ENCODE measurements at regions not wholly inside any gene's neighbourhood (a gene's known extent, or its start where the extent isn't known, plus 50 kb on each side); places are given as distances from the start of the nearest gene placed in this dataset.
A peak's percentile ranks its signal among the peaks of the same experiment; 100 is the strongest.

DNA sequence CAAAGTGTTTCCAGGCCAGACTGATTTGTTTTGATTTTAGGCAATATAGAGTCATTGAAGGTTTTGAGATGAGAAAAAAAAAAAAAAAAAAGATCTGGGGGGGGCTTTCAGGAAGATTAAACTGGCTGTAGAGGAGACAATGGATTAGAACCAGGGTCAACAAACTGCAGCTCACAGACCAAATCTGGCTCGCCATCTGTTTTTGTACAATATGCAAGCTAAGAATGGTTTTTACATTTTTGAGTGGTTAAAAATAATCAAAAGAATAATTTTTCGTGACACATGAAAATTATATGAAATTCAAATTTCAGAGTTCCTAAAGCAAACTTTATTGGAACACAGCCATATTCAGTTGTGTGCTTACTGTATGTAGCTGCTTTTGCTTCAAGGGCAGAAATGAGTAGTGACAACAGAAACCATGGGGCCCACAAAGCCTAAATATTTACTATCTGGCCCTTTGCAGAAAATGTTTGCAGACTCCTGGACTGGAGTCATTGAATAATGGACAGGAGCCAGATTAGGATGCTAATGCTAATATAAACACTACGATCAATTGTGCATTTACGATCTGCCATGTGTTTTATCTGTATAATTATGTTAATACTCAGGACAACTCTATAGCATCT, 375.7 kb upstream of the DAB1 start:
- H3K27me3 ChIP-seq (replicated peaks; ENCODE audit: insufficient read depth), result no peaks in the 10 kb centered on the region
- H3K4me2 ChIP-seq (ENCODE audit: unreplicated experiment), result no peak overlapping the region
- no peak overlapping the region for H3K9ac ChIP-seq
- no peak overlapping the region for H3K27ac ChIP-seq
- H3K4me1 ChIP-seq (ENCODE audit: insufficient read depth), result no peaks in the 10 kb centered on the region
- no peak overlapping the region for H2AFZ ChIP-seq
- 17 to 20% methylated on average over 4 of the region's 4 CpGs for WGBS, 2 experiments (ENCODE audit: low coverage in 1 of 2, low lambda C conversion rate in 2 of 2, missing lambda C conversion rate in 2 of 2)
- no peak for DNase-seq
- no peaks in the 10 kb centered on the region for H3K79me2 ChIP-seq (ENCODE audit: insufficient read depth)
- H4K20me1 ChIP-seq (ENCODE audit: insufficient read depth), result no peaks in the 10 kb centered on the region
- H3K9me3 ChIP-seq (ENCODE audit: low read depth), result no peaks in the 10 kb centered on the region
- H3K36me3 ChIP-seq (ENCODE audit: low read depth), result no peaks in the 10 kb centered on the region
- in situ Hi-C loops (cut with MboI), result no loop called here
- no peak for TF ChIP-seq EZH2 (IDR thresholded peaks at IDR 0.05; ENCODE audit: insufficient read depth, poor library complexity, severe bottlenecking)
- no peak overlapping the region for H3K4me3 ChIP-seq
- no peaks in the 10 kb centered on the region for H3F3A ChIP-seq (ENCODE audit: insufficient read depth)
- no peaks in the 10 kb centered on the region for H3K9me2 ChIP-seq (ENCODE audit: insufficient read depth)

DNA sequence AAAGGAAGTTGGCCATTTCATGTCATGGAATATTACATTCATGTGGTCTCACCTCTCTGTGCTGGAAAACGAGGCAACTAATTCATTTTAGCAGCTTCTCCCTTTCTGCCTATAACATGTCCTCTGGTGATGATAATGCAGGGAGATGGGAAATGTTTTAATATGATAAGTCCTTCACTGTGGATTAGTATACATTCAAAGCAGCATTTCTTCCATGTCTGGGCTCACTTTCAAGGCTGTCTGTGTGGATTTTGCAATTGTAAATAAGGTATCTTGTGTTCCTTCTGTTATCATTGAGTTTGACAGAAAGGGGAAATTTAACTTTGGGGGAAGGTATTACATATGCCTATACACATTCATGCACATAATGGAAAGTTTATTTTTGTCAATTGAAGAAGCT, 374.7 kb upstream of the DAB1 start:
- Histone ChIP-seq H3K9me2 (ENCODE audit: insufficient read depth) (no peaks in the 10 kb centered on the region), H3K4me1 (ENCODE audit: insufficient read depth) (no peaks in the 10 kb centered on the region), H3K9me3 (ENCODE audit: low read depth) (no peaks in the 10 kb centered on the region), H3F3A (ENCODE audit: insufficient read depth) (no peaks in the 10 kb centered on the region), H3K4me2 (ENCODE audit: unreplicated experiment) (no peak overlapping the region), H4K20me1 (ENCODE audit: insufficient read depth) (no peaks in the 10 kb centered on the region), H3K27ac (no peak overlapping the region), H2AFZ (no peak overlapping the region), H3K36me3 (ENCODE audit: low read depth) (no peaks in the 10 kb centered on the region), H3K9ac (no peak overlapping the region), H3K79me2 (ENCODE audit: insufficient read depth) (no peaks in the 10 kb centered on the region), H3K4me3 (no peak overlapping the region), H3K27me3 (replicated peaks; ENCODE audit: insufficient read depth) (no peaks in the 10 kb centered on the region)
- TF ChIP-seq EZH2 (IDR thresholded peaks at IDR 0.05; ENCODE audit: insufficient read depth, poor library complexity, severe bottlenecking) (no peak), EZH2phosphoT487 (IDR thresholded peaks at IDR 0.05; ENCODE audit: insufficient read depth, low read depth) (no peak)
- in situ Hi-C loops (cut with MboI), result no loop called here
- WGBS, 2 experiments (ENCODE audit: low coverage in 1 of 2, low lambda C conversion rate in 2 of 2, missing lambda C conversion rate in 2 of 2), result 0 to 2% methylated on average over 1 of the region's 1 CpG
- no peak for DNase-seq

DNA sequence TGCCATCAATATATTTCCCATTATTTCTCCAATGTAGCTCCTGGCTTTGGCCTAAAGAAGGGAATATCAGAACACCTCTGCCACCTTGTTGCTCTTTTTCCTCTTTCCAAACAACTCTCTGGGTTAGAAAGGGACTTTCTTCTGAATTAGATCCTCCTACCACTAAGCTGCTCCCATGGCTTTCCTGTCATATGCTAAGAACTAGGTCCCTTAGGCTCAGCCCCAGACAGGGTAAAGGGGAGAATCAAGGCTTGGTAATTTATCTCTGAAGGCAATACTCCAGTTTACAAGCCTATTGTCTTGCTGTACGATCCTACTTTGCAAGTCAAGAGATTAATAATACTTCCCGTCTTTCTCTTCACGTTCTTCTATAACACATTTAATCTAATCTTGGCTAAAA, 373.2 kb upstream of the DAB1 start:
- in situ Hi-C loops (cut with MboI), result no loop called here
- Histone ChIP-seq H3K9me2 (ENCODE audit: insufficient read depth) (no peaks in the 10 kb centered on the region), H3K9ac (no peak overlapping the region), H3K4me3 (no peak overlapping the region), H4K20me1 (ENCODE audit: insufficient read depth) (no peaks in the 10 kb centered on the region), H3F3A (ENCODE audit: insufficient read depth) (no peaks in the 10 kb centered on the region), H3K36me3 (ENCODE audit: low read depth) (no peaks in the 10 kb centered on the region), H3K9me3 (ENCODE audit: low read depth) (no peaks in the 10 kb centered on the region), H2AFZ (no peak overlapping the region), H3K27me3 (replicated peaks; ENCODE audit: insufficient read depth) (no peaks in the 10 kb centered on the region), H3K27ac (no peak overlapping the region), H3K4me1 (ENCODE audit: insufficient read depth) (no peaks in the 10 kb centered on the region), H3K4me2 (ENCODE audit: unreplicated experiment) (no peak overlapping the region), H3K79me2 (ENCODE audit: insufficient read depth) (no peaks in the 10 kb centered on the region)
- no peak for DNase-seq
- 12 to 15% methylated on average over 3 of the region's 3 CpGs for WGBS, 2 experiments (ENCODE audit: low coverage in 1 of 2, low lambda C conversion rate in 2 of 2, missing lambda C conversion rate in 2 of 2)
- TF ChIP-seq EZH2phosphoT487 (IDR thresholded peaks at IDR 0.05; ENCODE audit: insufficient read depth, low read depth) (no peak), EZH2 (IDR thresholded peaks at IDR 0.05; ENCODE audit: insufficient read depth, poor library complexity, severe bottlenecking) (no peak)

DNA sequence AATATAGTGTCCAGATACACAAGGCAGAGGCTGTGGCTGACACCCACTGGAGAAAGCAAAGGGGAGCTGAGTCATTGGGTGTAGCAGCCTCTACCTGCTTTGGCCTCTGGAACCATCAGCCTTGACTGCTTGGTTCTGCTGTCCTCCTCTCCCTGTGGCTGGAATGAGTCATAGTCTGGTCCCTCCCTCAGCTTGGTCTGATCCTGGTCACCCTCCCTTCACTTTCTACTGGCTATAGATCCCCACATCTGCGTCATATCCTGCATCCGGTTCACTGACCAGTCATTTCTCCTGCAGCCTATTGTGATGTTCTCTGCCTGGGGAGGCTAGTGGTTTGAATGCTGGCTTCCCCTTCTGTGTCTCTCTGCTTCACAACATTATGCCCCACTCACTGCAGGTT, 372.8 kb upstream of the DAB1 start:
- Histone ChIP-seq H3K4me1 (ENCODE audit: insufficient read depth) (no peaks in the 10 kb centered on the region), H3K79me2 (ENCODE audit: insufficient read depth) (no peaks in the 10 kb centered on the region), H3K4me2 (ENCODE audit: unreplicated experiment) (no peak overlapping the region), H3K9me3 (ENCODE audit: low read depth) (no peaks in the 10 kb centered on the region), H2AFZ (no peak overlapping the region), H3K27me3 (replicated peaks; ENCODE audit: insufficient read depth) (no peaks in the 10 kb centered on the region), H3K9me2 (ENCODE audit: insufficient read depth) (no peaks in the 10 kb centered on the region), H3K4me3 (no peak overlapping the region), H4K20me1 (ENCODE audit: insufficient read depth) (no peaks in the 10 kb centered on the region), H3K27ac (no peak overlapping the region), H3K9ac (no peak overlapping the region), H3F3A (ENCODE audit: insufficient read depth) (no peaks in the 10 kb centered on the region), H3K36me3 (ENCODE audit: low read depth) (no peaks in the 10 kb centered on the region)
- 53 to 56% methylated on average over 2 of the region's 2 CpGs for WGBS, 2 experiments (ENCODE audit: low coverage in 1 of 2, low lambda C conversion rate in 2 of 2, missing lambda C conversion rate in 2 of 2)
- in situ Hi-C loops (cut with MboI), result no loop called here
- no peak for TF ChIP-seq EZH2phosphoT487 (IDR thresholded peaks at IDR 0.05; ENCODE audit: insufficient read depth, low read depth)
- TF ChIP-seq EZH2 (IDR thresholded peaks at IDR 0.05; ENCODE audit: insufficient read depth, poor library complexity, severe bottlenecking), result no peak
- peak; percentile 12 for DNase-seq

DNA sequence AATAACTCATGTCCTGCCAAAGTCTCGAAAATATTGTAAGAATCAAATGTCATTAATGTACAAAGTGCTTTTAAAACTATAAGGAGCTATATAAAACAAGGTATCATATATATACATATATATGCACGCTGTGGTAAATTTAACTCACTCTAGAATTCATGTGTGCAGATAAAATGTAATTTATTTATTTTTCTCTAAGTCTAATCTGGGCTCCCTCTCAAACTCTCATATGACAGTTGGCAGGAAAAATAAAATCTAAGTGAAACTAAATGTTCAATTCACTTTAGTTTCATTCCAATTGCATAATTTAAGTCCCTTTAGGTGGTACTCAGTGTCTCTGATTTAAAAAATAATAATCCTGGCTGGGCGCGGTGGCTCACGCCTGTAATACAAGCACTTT, 372.0 kb upstream of the DAB1 start:
- no peaks in the 10 kb centered on the region for H3K9me2 ChIP-seq (ENCODE audit: insufficient read depth)
- in situ Hi-C loops (cut with MboI), result no loop called here
- no peak overlapping the region for H3K4me3 ChIP-seq
- no peaks in the 10 kb centered on the region for H3F3A ChIP-seq (ENCODE audit: insufficient read depth)
- no peaks in the 10 kb centered on the region for H3K4me1 ChIP-seq (ENCODE audit: insufficient read depth)
- H3K27me3 ChIP-seq (replicated peaks; ENCODE audit: insufficient read depth), result no peaks in the 10 kb centered on the region
- no peak overlapping the region for H2AFZ ChIP-seq
- DNase-seq, result no peak
- no peaks in the 10 kb centered on the region for H3K79me2 ChIP-seq (ENCODE audit: insufficient read depth)
- no peaks in the 10 kb centered on the region for H3K36me3 ChIP-seq (ENCODE audit: low read depth)
- no peaks in the 10 kb centered on the region for H4K20me1 ChIP-seq (ENCODE audit: insufficient read depth)
- H3K9me3 ChIP-seq (ENCODE audit: low read depth), result no peaks in the 10 kb centered on the region
- H3K4me2 ChIP-seq (ENCODE audit: unreplicated experiment), result no peak overlapping the region
- 53 to 57% methylated on average over 5 of the region's 5 CpGs for WGBS, 2 experiments (ENCODE audit: low coverage in 1 of 2, low lambda C conversion rate in 2 of 2, missing lambda C conversion rate in 2 of 2)
- no peak overlapping the region for H3K27ac ChIP-seq
- H3K9ac ChIP-seq, result no peak overlapping the region
- TF ChIP-seq EZH2phosphoT487 (IDR thresholded peaks at IDR 0.05; ENCODE audit: insufficient read depth, low read depth) (no peak), EZH2 (IDR thresholded peaks at IDR 0.05; ENCODE audit: insufficient read depth, poor library complexity, severe bottlenecking) (no peak)
